Upper lobe of left lung (tissue), 4 donors: ENCODE measurements at regions not wholly inside any gene's neighbourhood (a gene's known extent, or its start where the extent isn't known, plus 50 kb on each side); places are given as distances from the start of the nearest gene placed in this dataset.
"Not testable (repeated sequence)": the region's sequence is repeated elsewhere in the genome, so short reads cannot be mapped to it uniquely, and the experiment has no call there.

Experiments
- EP300 ChIP-seq, 4 donors: sonication (generic); formaldehyde crosslinking; IDR thresholded peaks; one replicate each; pipeline ENCODE4 v1.5.1; 2017; ENCODE audit warnings: antibody characterized with exemption in 4 of 4, control low read depth in 2 of 4
- TF ChIP-seq, protein P1 (sequence below), 6 experiments: fragments of 450-650 bp in 4 of 6; fragments of 200-600 bp in 2 of 6; sonication (generic) in 2 of 6; IDR thresholded peaks; one replicate each; pipeline ENCODE4 v1.5.1; 2016 to 2019; ENCODE audit warnings: antibody characterized with exemption in 6 of 6

DNA sequence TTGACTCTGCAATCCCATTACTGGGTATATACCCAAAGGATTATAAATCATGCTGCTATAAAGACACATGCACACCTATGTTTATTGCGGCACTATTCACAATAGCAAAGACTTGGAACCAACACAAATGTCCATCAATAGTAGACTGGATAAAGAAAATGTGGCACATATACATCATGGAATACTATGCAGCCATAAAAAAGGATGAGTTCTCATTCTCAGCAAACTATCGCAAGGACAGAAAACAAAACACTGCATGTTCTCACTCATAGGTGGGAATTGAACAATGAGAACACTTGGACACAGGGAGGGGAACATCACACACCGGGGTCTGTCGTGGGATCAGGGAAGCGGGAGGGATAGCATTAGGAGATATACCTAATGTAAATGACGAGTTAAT lies 81.1 kb upstream of the USP24 start:
- not testable (repeated sequence) for TF ChIP-seq EP300 (IDR thresholded peaks at IDR 0.05)
- TF ChIP-seq, protein P1, sequence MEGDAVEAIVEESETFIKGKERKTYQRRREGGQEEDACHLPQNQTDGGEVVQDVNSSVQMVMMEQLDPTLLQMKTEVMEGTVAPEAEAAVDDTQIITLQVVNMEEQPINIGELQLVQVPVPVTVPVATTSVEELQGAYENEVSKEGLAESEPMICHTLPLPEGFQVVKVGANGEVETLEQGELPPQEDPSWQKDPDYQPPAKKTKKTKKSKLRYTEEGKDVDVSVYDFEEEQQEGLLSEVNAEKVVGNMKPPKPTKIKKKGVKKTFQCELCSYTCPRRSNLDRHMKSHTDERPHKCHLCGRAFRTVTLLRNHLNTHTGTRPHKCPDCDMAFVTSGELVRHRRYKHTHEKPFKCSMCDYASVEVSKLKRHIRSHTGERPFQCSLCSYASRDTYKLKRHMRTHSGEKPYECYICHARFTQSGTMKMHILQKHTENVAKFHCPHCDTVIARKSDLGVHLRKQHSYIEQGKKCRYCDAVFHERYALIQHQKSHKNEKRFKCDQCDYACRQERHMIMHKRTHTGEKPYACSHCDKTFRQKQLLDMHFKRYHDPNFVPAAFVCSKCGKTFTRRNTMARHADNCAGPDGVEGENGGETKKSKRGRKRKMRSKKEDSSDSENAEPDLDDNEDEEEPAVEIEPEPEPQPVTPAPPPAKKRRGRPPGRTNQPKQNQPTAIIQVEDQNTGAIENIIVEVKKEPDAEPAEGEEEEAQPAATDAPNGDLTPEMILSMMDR (IDR thresholded peaks at IDR 0.05) = not testable (repeated sequence)
